Type B pancreatic cell (in vitro differentiated cells): ENCODE measurements at regions not wholly inside any gene's neighbourhood (a gene's known extent, or its start where the extent isn't known, plus 50 kb on each side); places are given as distances from the start of the nearest gene placed in this dataset.
"Not testable (repeated sequence)": the region's sequence is repeated elsewhere in the genome, so short reads cannot be mapped to it uniquely, and the experiment has no call there.

Source experiments
- DNase-seq: peaks from one replicate; pipeline ENCODE4 v3.0.0; 2021; ENCODE audit warnings: mixed read lengths; ENCODE audit not compliant: unreplicated experiment; ENCODE audit errors: extremely low spot score
- H3K27ac Mint-ChIP-seq: 2 replicates; pipeline ENCODE4 v1.8.0; 2021; ENCODE audit warnings: mild to moderate bottlenecking, mixed read lengths
- H3K27me3 Mint-ChIP-seq: 2 replicates; pipeline ENCODE4 v1.8.0; 2021; ENCODE audit warnings: mixed read lengths
- H3K36me3 Mint-ChIP-seq: 2 replicates; pipeline ENCODE4 v1.8.0; 2021; ENCODE audit warnings: mixed read lengths
- H3K4me1 Mint-ChIP-seq: one replicate; pipeline ENCODE4 v1.8.0; 2021; ENCODE audit warnings: mixed read lengths; ENCODE audit not compliant: unreplicated experiment
- H3K4me3 Mint-ChIP-seq: 2 replicates; pipeline ENCODE4 v1.8.0; 2021; ENCODE audit warnings: mild to moderate bottlenecking, mixed read lengths
- H3K9me3 Mint-ChIP-seq: 2 replicates; pipeline ENCODE4 v1.8.0; 2021; ENCODE audit warnings: mixed read lengths
- TF ChIP-seq, protein P1 (sequence below): fragments of 200-600 bp; sonication (generic); conservative IDR thresholded peaks from 2 replicates; pipeline ENCODE4 v1.5.0; 2021; ENCODE audit warnings: antibody characterized with exemption, mild to moderate bottlenecking

DNA sequence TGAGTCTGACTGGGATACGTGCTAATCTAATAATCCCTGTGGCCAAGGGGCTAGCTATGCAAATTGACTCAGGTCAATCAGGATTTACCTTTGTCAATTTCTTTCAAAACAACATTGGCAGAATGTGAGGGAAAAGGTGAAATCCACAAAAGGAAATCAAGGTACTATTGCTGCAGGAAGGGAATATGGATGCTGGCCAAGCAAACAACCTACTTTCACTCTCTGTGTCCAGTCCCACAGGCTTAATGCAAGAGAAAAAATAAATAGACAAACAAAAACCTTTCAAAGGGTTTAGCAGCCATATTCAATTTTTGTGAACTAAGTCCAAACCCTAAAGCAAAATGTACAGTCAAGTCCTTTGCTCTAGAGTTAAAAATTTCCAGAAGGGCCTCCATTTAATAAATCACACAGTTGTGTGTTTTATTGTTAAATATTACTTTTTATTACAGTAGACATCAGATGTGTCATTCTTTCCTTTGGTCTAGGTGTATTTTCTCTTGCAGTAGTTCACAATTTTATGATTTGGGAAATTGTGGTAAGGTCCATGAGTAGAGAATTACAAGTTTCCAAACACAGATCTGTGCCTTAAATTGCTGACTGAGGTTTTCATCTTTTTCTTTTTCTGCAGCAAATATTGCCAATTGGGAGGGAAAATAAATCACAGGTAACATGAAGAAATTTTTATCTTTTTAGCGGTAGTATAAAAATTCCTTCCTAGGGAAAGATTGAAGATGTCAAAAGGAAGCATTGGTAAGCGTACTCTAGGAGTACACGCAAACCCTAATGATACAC, 309.1 kb downstream of the DMAC1 start:
- no peak overlapping the region for H3K27ac Mint-ChIP-seq
- DNase-seq = no peak
- H3K4me3 Mint-ChIP-seq = no peak overlapping the region
- peaks cover 1% of the 10 kb centered on the region for H3K9me3 Mint-ChIP-seq
- peaks cover 28% of the 10 kb centered on the region for H3K4me1 Mint-ChIP-seq
- TF ChIP-seq, protein P1, sequence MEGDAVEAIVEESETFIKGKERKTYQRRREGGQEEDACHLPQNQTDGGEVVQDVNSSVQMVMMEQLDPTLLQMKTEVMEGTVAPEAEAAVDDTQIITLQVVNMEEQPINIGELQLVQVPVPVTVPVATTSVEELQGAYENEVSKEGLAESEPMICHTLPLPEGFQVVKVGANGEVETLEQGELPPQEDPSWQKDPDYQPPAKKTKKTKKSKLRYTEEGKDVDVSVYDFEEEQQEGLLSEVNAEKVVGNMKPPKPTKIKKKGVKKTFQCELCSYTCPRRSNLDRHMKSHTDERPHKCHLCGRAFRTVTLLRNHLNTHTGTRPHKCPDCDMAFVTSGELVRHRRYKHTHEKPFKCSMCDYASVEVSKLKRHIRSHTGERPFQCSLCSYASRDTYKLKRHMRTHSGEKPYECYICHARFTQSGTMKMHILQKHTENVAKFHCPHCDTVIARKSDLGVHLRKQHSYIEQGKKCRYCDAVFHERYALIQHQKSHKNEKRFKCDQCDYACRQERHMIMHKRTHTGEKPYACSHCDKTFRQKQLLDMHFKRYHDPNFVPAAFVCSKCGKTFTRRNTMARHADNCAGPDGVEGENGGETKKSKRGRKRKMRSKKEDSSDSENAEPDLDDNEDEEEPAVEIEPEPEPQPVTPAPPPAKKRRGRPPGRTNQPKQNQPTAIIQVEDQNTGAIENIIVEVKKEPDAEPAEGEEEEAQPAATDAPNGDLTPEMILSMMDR = no peak
- peaks cover under 1% of the 10 kb centered on the region for H3K36me3 Mint-ChIP-seq
- no peaks in the 10 kb centered on the region for H3K27me3 Mint-ChIP-seq

DNA sequence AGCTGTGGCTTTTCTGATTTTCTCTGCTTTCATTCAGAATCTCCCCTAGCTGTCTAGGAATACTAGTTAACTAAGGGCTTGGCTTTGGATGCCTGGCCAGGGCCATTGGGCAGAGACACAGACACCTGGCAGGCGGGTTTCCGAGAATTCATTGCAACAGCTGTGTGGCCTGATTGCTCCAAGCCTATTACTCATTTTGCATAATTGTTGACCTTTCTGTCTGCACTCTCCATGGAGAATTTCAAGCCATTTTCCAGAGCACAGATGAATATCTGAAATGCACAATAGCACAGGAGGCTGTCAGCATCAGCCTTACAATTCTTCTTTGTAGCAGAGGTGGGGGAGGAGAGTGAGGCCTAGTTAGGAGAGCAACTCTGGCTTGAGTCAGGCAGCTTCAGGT, 310.5 kb downstream of the DMAC1 start:
- Mint-ChIP-seq H3K4me1 (peaks cover 25% of the 10 kb centered on the region), H3K36me3 (no peaks in the 10 kb centered on the region), H3K9me3 (no peaks in the 10 kb centered on the region), H3K27me3 (no peaks in the 10 kb centered on the region), H3K27ac (no peak overlapping the region), H3K4me3 (no peak overlapping the region)
- no peak for DNase-seq
- TF ChIP-seq, protein P1 = no peak

DNA sequence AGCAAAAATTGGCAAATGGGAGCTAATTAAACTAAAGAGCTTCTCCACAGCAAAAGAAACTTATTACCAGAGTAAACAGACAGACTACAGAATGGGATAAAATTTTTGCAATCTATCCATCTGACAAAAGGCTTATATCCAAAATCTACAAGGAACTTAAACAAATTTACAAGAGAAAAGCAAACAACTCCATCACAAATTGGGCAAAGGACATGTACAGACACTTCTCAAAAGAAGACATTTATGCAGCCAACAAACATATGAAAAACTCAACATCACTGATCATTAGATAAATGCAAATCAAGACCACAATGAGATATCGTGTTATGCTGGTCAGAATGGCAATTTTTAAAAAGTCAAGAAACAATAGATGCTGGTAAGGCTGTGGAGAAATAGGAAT, 315.6 kb downstream of the DMAC1 start:
- H3K9me3 Mint-ChIP-seq, H3K27me3 Mint-ChIP-seq, H3K4me1 Mint-ChIP-seq, H3K27ac Mint-ChIP-seq, DNase-seq, H3K36me3 Mint-ChIP-seq, H3K4me3 Mint-ChIP-seq: not testable (repeated sequence)

DNA sequence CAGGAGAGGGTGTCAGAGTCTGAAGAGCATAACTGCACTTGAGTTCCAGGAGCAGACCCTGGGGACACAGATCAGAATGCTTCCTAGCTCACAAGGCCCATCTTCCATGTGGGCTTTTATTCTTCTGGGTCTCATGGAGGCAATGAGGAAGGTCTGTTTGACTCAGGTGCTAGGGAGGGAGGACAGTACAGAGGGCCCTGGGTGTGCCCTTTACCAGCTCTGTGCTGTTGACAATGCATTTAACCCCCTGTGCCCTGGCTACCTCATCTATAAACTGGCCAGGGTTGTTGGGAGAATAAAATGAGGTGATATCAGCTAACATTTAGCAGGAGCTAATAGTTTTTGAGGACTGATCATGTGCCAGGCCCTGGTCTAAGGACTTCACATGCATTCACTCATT, 318.0 kb downstream of the DMAC1 start:
- no peaks in the 10 kb centered on the region for H3K4me1 Mint-ChIP-seq
- no peak overlapping the region for H3K27ac Mint-ChIP-seq
- no peak for DNase-seq

DNA sequence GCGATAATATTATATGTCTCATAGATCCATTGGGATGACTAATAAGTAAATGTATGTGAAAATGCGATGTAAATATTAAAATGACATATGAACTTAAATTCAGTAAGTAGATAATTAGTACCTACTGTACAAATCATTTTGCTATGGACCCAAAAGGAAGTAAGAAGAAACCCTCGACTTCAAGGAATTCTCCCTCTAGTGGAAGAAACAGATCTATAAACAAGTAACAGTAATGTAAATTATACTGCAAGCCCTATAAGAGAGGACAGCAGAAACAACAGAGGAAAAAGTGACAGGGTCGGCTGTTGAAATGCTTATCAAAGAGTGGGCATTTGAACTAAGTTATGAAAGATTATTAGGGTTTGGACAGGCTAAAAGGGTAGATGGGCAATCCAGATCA, 320.3 kb downstream of the DMAC1 start:
- no peak overlapping the region for H3K27ac Mint-ChIP-seq
- H3K4me1 Mint-ChIP-seq = no peaks in the 10 kb centered on the region
- H3K27me3 Mint-ChIP-seq = no peaks in the 10 kb centered on the region
- H3K36me3 Mint-ChIP-seq = no peaks in the 10 kb centered on the region
- no peaks in the 10 kb centered on the region for H3K9me3 Mint-ChIP-seq
- TF ChIP-seq, protein P1 = no peak
- no peak for DNase-seq
- H3K4me3 Mint-ChIP-seq = no peak overlapping the region

More for the DNA sequence above, 318.0 kb downstream of the DMAC1 start:
- Mint-ChIP-seq H3K4me3 (no peak overlapping the region), H3K9me3 (no peaks in the 10 kb centered on the region), H3K27me3 (no peaks in the 10 kb centered on the region), H3K36me3 (no peaks in the 10 kb centered on the region)
- TF ChIP-seq, protein P1 = no peak

DNA sequence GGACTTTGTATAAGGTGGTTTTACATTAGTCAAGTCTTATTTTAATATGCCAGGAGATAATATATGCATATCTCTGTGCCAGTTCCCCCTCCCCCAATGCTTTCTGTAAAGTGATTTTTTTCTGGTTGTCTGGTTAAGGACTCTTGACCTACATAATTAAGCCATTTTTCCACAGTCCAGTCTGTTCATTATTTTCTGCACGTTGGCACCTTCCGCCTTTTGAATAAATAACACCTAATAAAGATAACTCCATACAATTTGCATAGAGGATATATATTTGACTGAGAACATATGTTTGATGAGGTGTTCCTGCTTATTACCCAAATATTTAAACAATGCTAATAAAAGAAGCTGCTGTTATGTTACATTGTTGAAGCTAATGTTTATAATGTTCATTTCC, 320.9 kb downstream of the DMAC1 start:
- Mint-ChIP-seq H3K4me1 (no peaks in the 10 kb centered on the region), H3K4me3 (no peak overlapping the region), H3K27ac (no peak overlapping the region), H3K9me3 (no peaks in the 10 kb centered on the region), H3K36me3 (no peaks in the 10 kb centered on the region), H3K27me3 (no peaks in the 10 kb centered on the region)
- TF ChIP-seq, protein P1 = no peak
- DNase-seq = no peak
